Upper lobe of left lung (tissue), 6 donors: ENCODE measurements at regions not wholly inside any gene's neighbourhood (a gene's known extent, or its start where the extent isn't known, plus 50 kb on each side); places are given as distances from the start of the nearest gene placed in this dataset.

Source experiments
- ATAC-seq, 2 donors: fragments of 200-7000 bp; cut with Tn5 transposase; one replicate each; pipeline ENCODE4 v1.9.1; 2022; ENCODE audit warnings: mild to moderate bottlenecking in 2 of 2, moderate library complexity in 2 of 2; ENCODE audit not compliant: low FRiP score in 2 of 2
- DNase-seq, 2 donors: peaks; one replicate each; pipeline ENCODE4 v3.0.0-alpha.2; 2019 to 2020
- H3K27ac ChIP-seq, 4 donors: fragments of 200-600 bp; sonication (generic); one replicate each; pipeline ENCODE4 v1.5.1; 2016 to 2019
- H3K27me3 ChIP-seq, 4 donors: fragments of 200-600 bp; sonication (generic); one replicate each; pipeline ENCODE4 v1.5.1; 2017 to 2019
- H3K36me3 ChIP-seq, 4 donors: fragments of 200-600 bp; sonication (generic); one replicate each; pipeline ENCODE4 v1.5.1; 2016 to 2019
- H3K4me1 ChIP-seq, 4 donors: fragments of 200-600 bp; sonication (generic); one replicate each; pipeline ENCODE4 v1.5.1; 2018 to 2019
- H3K4me3 ChIP-seq, 4 donors: fragments of 200-600 bp; sonication (generic); one replicate each; pipeline ENCODE4 v1.5.1; 2017 to 2019; ENCODE audit warnings: mild to moderate bottlenecking in 2 of 4, moderate library complexity in 1 of 4
- H3K9me3 ChIP-seq, 4 donors: fragments of 200-600 bp; sonication (generic); one replicate each; pipeline ENCODE4 v1.5.1; 2018 to 2019
- CTCF ChIP-seq, 6 experiments: fragments of 450-650 bp in 4 of 6; fragments of 200-600 bp in 2 of 6; sonication (generic) in 2 of 6; IDR thresholded peaks; one replicate each; pipeline ENCODE4 v1.5.1; 2016 to 2019; ENCODE audit warnings: antibody characterized with exemption in 6 of 6
- EP300 ChIP-seq, 4 donors: sonication (generic); formaldehyde crosslinking; IDR thresholded peaks; one replicate each; pipeline ENCODE4 v1.5.1; 2017; ENCODE audit warnings: antibody characterized with exemption in 4 of 4, control low read depth in 2 of 4
- POLR2A ChIP-seq, 4 donors: fragments of 450-650 bp; IDR thresholded peaks; one replicate each; pipeline ENCODE4 v1.5.1; 2016 to 2017; ENCODE audit warnings: antibody characterized with exemption in 4 of 4, mild to moderate bottlenecking in 2 of 4
- POLR2AphosphoS5 ChIP-seq, 2 donors: sonication (generic); formaldehyde crosslinking; IDR thresholded peaks; one replicate each; pipeline ENCODE4 v1.5.1; 2017; ENCODE audit warnings: antibody characterized with exemption in 2 of 2
- WGBS, 2 donors: methylation state at CpG; one replicate each; pipeline ENCODE4 v1.1.5; 2017 to 2018; 5-methylcytosine and 5-hydroxymethylcytosine counted together
- donor health status: DM: no; HTN: no; CAD: no; lungs with moderate emphysema.
- donor health status: DM: no; HTN: yes; CAD: no; lungs with severe emphysema.

- Histone ChIP-seq H3K4me3 (no peak overlapping the region), H3K36me3 (no peaks in the 10 kb centered on the region), H3K27ac (no peak overlapping the region), H3K27me3 (no peaks in the 10 kb centered on the region), H3K9me3 (no peaks in the 10 kb centered on the region), H3K4me1 (no peaks in the 10 kb centered on the region)
- TF ChIP-seq POLR2AphosphoS5 (IDR thresholded peaks at IDR 0.05) (no peak), CTCF (IDR thresholded peaks at IDR 0.05) (no peak), POLR2A (IDR thresholded peaks at IDR 0.05) (no peak), EP300 (IDR thresholded peaks at IDR 0.05) (no peak)
- DNase-seq (no peak), ATAC-seq (no peak)
- 58 to 64% methylated on average over 2 of the region's 2 CpGs for WGBS, 2 donors
Measured at GRCh38 chr18:59758106-59758505, 60.9 kb upstream of the CCBE1 start.

- DNase-seq, result no peak
- 59 to 63% methylated on average over 1 of the region's 1 CpG for WGBS, 2 donors
- Histone ChIP-seq H3K27ac (no peak overlapping the region), H3K4me3 (no peak overlapping the region), H3K9me3 (no peaks in the 10 kb centered on the region), H3K36me3 (no peaks in the 10 kb centered on the region), H3K27me3 (no peaks in the 10 kb centered on the region), H3K4me1 (peaks cover 0 to 5% (median 0%) of the 10 kb centered on the region in 4 donors)
- no peak for ATAC-seq
- no peak for TF ChIP-seq POLR2AphosphoS5 (IDR thresholded peaks at IDR 0.05)
- TF ChIP-seq CTCF (IDR thresholded peaks at IDR 0.05), result no peak
- no peak for TF ChIP-seq EP300 (IDR thresholded peaks at IDR 0.05)
- no peak for TF ChIP-seq POLR2A (IDR thresholded peaks at IDR 0.05)
Measured at GRCh38 chr18:59752666-59753065, 55.4 kb upstream of the CCBE1 start.

DNA sequence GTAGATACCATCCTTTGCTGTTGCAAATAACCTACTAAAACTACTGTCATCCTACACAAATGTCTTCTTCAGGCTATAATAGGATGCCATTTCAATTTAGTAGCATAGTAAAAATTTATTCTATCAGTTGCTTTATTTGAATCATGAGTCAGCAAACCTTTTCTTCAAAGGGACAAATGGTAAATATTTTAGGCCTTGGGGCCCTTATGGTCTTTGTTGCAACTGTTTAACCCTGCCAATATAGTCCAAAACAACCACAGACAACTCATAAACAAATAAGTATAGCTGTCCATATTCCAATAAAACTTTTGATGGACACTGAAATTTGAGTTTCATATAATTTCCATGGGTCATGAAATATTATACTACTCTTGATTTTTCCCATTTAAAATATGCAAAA, 54.0 kb upstream of the CCBE1 start:
- no peaks in the 10 kb centered on the region for H3K36me3 ChIP-seq
- H3K4me3 ChIP-seq, result no peak overlapping the region
- DNase-seq (no peak), ATAC-seq (no peak)
- H3K9me3 ChIP-seq, result no peaks in the 10 kb centered on the region
- H3K4me1 ChIP-seq, result peaks cover 0 to 5% (median 0%) of the 10 kb centered on the region in 4 donors
- H3K27ac ChIP-seq, result no peak overlapping the region
- TF ChIP-seq POLR2A (IDR thresholded peaks at IDR 0.05) (no peak), EP300 (IDR thresholded peaks at IDR 0.05) (no peak), POLR2AphosphoS5 (IDR thresholded peaks at IDR 0.05) (no peak), CTCF (IDR thresholded peaks at IDR 0.05) (no peak)
- no peaks in the 10 kb centered on the region for H3K27me3 ChIP-seq

- WGBS, 2 donors, result 74 to 79% methylated on average over 2 of the region's 2 CpGs
- no peaks in the 10 kb centered on the region for H3K27me3 ChIP-seq
- peaks cover 0 to 5% (median 0%) of the 10 kb centered on the region in 4 donors for H3K4me1 ChIP-seq
- DNase-seq (no peak), ATAC-seq (no peak)
- no peaks in the 10 kb centered on the region for H3K36me3 ChIP-seq
- TF ChIP-seq POLR2AphosphoS5 (IDR thresholded peaks at IDR 0.05) (no peak), POLR2A (IDR thresholded peaks at IDR 0.05) (no peak), CTCF (IDR thresholded peaks at IDR 0.05) (no peak), EP300 (IDR thresholded peaks at IDR 0.05) (no peak)
- H3K9me3 ChIP-seq, result no peaks in the 10 kb centered on the region
- no peak overlapping the region for H3K27ac ChIP-seq
- no peak overlapping the region for H3K4me3 ChIP-seq
Measured at GRCh38 chr18:59748628-59749360, 51.6 kb upstream of the CCBE1 start.
